Mucosa of descending colon (tissue), 3 donors: ENCODE measurements at regions not wholly inside any gene's neighbourhood (a gene's known extent, or its start where the extent isn't known, plus 50 kb on each side); places are given as distances from the start of the nearest gene placed in this dataset.
"Not testable (repeated sequence)": the region's sequence is repeated elsewhere in the genome, so short reads cannot be mapped to it uniquely, and the experiment has no call there.

Experiments
- ATAC-seq: fragments of 200-7000 bp; cut with Tn5 transposase; one replicate; pipeline ENCODE4 v1.9.1; 2020; ENCODE audit warnings: mild to moderate bottlenecking, moderate library complexity
- DNase-seq, 3 donors: peaks; one replicate each; pipeline ENCODE4 v3.0.0-alpha.2; 2020
- H3K36me3 ChIP-seq: fragments of 200-600 bp; one replicate; pipeline ENCODE4 v1.8.0; 2021; ENCODE audit warnings: low read depth, mild to moderate bottlenecking
- H3K4me1 ChIP-seq: fragments of 200-600 bp; one replicate; pipeline ENCODE4 v1.8.0; 2021; ENCODE audit warnings: low read depth, mild to moderate bottlenecking
- H3K4me3 ChIP-seq: fragments of 200-600 bp; one replicate; pipeline ENCODE4 v1.8.0; 2021; ENCODE audit warnings: mild to moderate bottlenecking
- H3K9me3 ChIP-seq: fragments of 200-600 bp; one replicate; pipeline ENCODE4 v1.8.0; 2021; ENCODE audit warnings: mild to moderate bottlenecking
- CTCF ChIP-seq: fragments of 200-600 bp; IDR thresholded peaks from one replicate; pipeline ENCODE4 v1.8.0; 2022; ENCODE audit warnings: antibody characterized with exemption, mild to moderate bottlenecking
- intact Hi-C, 2 donors: fragments of 100-400 bp; cut with DNase I in 1 of 2; cut with micrococcal nuclease in 1 of 2; formaldehyde crosslinking; loops; one replicate each; pipeline versions ENCODE4 v1.11.0 to v1.11.1; 2022; cut with DNase I, micrococcal nuclease
- donor health status: DM: no; HTN: no; CAD: no; lungs with moderate emphysema.
- donor health status: DM: no; HTN: no; CAD: no.
- donor health status: DM: no; HTN: yes; CAD: no.

GRCh38 chr5:166909040-166909439 is 1382.4 kb upstream of the WWC1 start:
- Histone ChIP-seq H3K9me3 (no peaks in the 10 kb centered on the region), H3K4me1 (no peaks in the 10 kb centered on the region), H3K4me3 (no peak overlapping the region), H3K36me3 (no peaks in the 10 kb centered on the region)
- ATAC-seq: no peak
- intact Hi-C loops: no loop called here
- TF ChIP-seq CTCF: no peak
- DNase-seq: peak in 1 of 3 donors; percentile 3

- Histone ChIP-seq H3K4me3 (no peak overlapping the region), H3K9me3 (no peaks in the 10 kb centered on the region), H3K36me3 (no peaks in the 10 kb centered on the region), H3K4me1 (no peaks in the 10 kb centered on the region)
- intact Hi-C loops: no loop called here
- DNase-seq: no peak
- TF ChIP-seq CTCF: no peak
- no peak for ATAC-seq
Observed at GRCh38 chr5:166909926-166910325, 1381.5 kb upstream of the WWC1 start.

- Histone ChIP-seq H3K36me3 (no peaks in the 10 kb centered on the region), H3K9me3 (no peaks in the 10 kb centered on the region), H3K4me1 (no peaks in the 10 kb centered on the region), H3K4me3 (no peak overlapping the region)
- DNase-seq: no peak
- intact Hi-C loops: no loop called here
- no peak for TF ChIP-seq CTCF
- ATAC-seq: no peak
Observed at GRCh38 chr5:166910995-166911394, 1380.5 kb upstream of the WWC1 start.

- no peak for TF ChIP-seq CTCF
- no peak for DNase-seq
- no peak for ATAC-seq
- intact Hi-C loops: no loop called here
- Histone ChIP-seq H3K4me3 (no peak overlapping the region), H3K9me3 (no peaks in the 10 kb centered on the region), H3K36me3 (no peaks in the 10 kb centered on the region), H3K4me1 (no peaks in the 10 kb centered on the region)
Observed at GRCh38 chr5:166916021-166916420, 1375.4 kb upstream of the WWC1 start.

GRCh38 chr5:166926138-166926537 is 1365.3 kb upstream of the WWC1 start:
- no peak overlapping the region for H3K4me3 ChIP-seq
- no peaks in the 10 kb centered on the region for H3K9me3 ChIP-seq
- intact Hi-C loops: no loop called here
- no peak for DNase-seq
- H3K4me1 ChIP-seq: no peaks in the 10 kb centered on the region
- TF ChIP-seq CTCF: no peak
- H3K36me3 ChIP-seq: no peaks in the 10 kb centered on the region
- no peak for ATAC-seq

GRCh38 chr5:166926806-166927475 is 1364.5 kb upstream of the WWC1 start:
- DNase-seq, H3K9me3 ChIP-seq, H3K36me3 ChIP-seq, H3K4me3 ChIP-seq, intact Hi-C loops, H3K4me1 ChIP-seq, ATAC-seq: not testable (repeated sequence)
